WTC11 (cell line): ENCODE measurements at regions not wholly inside any gene's neighbourhood (a gene's known extent, or its start where the extent isn't known, plus 50 kb on each side); places are given as distances from the start of the nearest gene placed in this dataset.

ENCODE experiments used
- ETV6 ChIP-seq: sonication (generic); formaldehyde crosslinking; IDR thresholded peaks from 2 replicates; pipeline ENCODE4 v1.8.1; 2022; ENCODE audit warnings: mild to moderate bottlenecking, missing genetic modification reagents
- GABPB1 ChIP-seq: sonication (generic); formaldehyde crosslinking; IDR thresholded peaks from 2 replicates; pipeline ENCODE4 v1.8.1; 2023; ENCODE audit warnings: mild to moderate bottlenecking, missing genetic modification reagents
- IRF2 ChIP-seq: sonication (generic); formaldehyde crosslinking; IDR thresholded peaks from 2 replicates; pipeline ENCODE4 v1.8.0; 2022; ENCODE audit warnings: low read depth, missing genetic modification reagents, borderline replicate concordance
- NFE2L1 ChIP-seq: sonication (generic); formaldehyde crosslinking; IDR thresholded peaks from 2 replicates; pipeline ENCODE4 v1.8.1; 2023; ENCODE audit warnings: missing genetic modification reagents
- SOX15 ChIP-seq: fragments of 250-450 bp; sonication (Bioruptor Pico); IDR thresholded peaks from 2 replicates; pipeline ENCODE4 v1.9.0; 2021; ENCODE audit warnings: mild to moderate bottlenecking
- TEAD4 ChIP-seq: sonication (generic); formaldehyde crosslinking; IDR thresholded peaks from 2 replicates; pipeline ENCODE4 v1.8.0; 2022; ENCODE audit warnings: mild to moderate bottlenecking, missing genetic modification reagents
- ZNF317 ChIP-seq: sonication (generic); formaldehyde crosslinking; IDR thresholded peaks from 2 replicates; pipeline ENCODE4 v1.8.1; 2023; ENCODE audit warnings: low read depth, mild to moderate bottlenecking, moderate library complexity, missing genetic modification reagents, borderline replicate concordance
- TF ChIP-seq, protein P1 (sequence below): fragments of 200-600 bp; IDR thresholded peaks from 2 replicates; pipeline ENCODE4 v1.8.0; 2022; ENCODE audit warnings: antibody characterized with exemption
- TF ChIP-seq, protein P2 (sequence below): sonication (generic); formaldehyde crosslinking; IDR thresholded peaks from 2 replicates; pipeline ENCODE4 v1.8.0; 2023; ENCODE audit warnings: missing genetic modification reagents, mild to moderate bottlenecking, borderline replicate concordance
- TF ChIP-seq, protein P3 (sequence below): sonication (generic); formaldehyde crosslinking; IDR thresholded peaks from 2 replicates; pipeline ENCODE4 v1.8.1; 2023; ENCODE audit warnings: mild to moderate bottlenecking, missing genetic modification reagents, moderate library complexity
- TF ChIP-seq, protein P4 (sequence below): sonication (generic); formaldehyde crosslinking; IDR thresholded peaks from 2 replicates; pipeline ENCODE4 v1.8.1; 2022; ENCODE audit warnings: mild to moderate bottlenecking, missing genetic modification reagents, moderate library complexity, borderline replicate concordance
- TF ChIP-seq, protein P5 (sequence below): sonication (generic); formaldehyde crosslinking; conservative IDR thresholded peaks from 2 replicates; pipeline ENCODE4 v1.8.1; 2022; ENCODE audit warnings: mild to moderate bottlenecking, missing genetic modification reagents
- TF ChIP-seq, protein P6 (sequence below): sonication (generic); formaldehyde crosslinking; conservative IDR thresholded peaks from 2 replicates; pipeline ENCODE4 v1.8.1; 2023; ENCODE audit warnings: mild to moderate bottlenecking, low read depth, missing genetic modification reagents, moderate library complexity
- TF ChIP-seq, protein P7 (sequence below): sonication (generic); formaldehyde crosslinking; IDR thresholded peaks from 2 replicates; pipeline ENCODE4 v1.8.1; 2022; ENCODE audit warnings: mild to moderate bottlenecking, moderate library complexity, missing genetic modification reagents

DNA sequence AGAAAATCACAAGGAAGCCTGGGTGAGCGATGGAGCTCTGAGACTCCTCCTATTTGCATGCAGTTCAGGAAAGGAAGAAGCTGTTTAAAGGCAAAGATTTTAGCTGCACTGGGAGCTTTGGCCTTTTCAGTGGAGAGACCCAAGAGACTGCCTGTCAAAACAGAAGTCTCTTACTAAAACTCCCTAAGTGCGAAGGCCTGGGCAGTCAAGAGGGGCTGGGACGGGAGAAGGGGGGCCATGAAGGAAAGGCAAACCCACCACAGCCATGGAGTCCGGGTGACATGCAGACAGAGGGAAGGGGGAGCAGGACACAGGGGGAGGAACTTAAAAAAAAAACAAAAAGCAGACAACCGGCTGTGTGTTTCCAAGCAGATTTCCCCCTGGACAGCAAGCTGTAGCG, 537.6 kb upstream of the NOX3 start:
- TF ChIP-seq, protein P1, sequence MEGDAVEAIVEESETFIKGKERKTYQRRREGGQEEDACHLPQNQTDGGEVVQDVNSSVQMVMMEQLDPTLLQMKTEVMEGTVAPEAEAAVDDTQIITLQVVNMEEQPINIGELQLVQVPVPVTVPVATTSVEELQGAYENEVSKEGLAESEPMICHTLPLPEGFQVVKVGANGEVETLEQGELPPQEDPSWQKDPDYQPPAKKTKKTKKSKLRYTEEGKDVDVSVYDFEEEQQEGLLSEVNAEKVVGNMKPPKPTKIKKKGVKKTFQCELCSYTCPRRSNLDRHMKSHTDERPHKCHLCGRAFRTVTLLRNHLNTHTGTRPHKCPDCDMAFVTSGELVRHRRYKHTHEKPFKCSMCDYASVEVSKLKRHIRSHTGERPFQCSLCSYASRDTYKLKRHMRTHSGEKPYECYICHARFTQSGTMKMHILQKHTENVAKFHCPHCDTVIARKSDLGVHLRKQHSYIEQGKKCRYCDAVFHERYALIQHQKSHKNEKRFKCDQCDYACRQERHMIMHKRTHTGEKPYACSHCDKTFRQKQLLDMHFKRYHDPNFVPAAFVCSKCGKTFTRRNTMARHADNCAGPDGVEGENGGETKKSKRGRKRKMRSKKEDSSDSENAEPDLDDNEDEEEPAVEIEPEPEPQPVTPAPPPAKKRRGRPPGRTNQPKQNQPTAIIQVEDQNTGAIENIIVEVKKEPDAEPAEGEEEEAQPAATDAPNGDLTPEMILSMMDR = no peak
- TF ChIP-seq NFE2L1 = no peak
- TF ChIP-seq, protein P2, sequence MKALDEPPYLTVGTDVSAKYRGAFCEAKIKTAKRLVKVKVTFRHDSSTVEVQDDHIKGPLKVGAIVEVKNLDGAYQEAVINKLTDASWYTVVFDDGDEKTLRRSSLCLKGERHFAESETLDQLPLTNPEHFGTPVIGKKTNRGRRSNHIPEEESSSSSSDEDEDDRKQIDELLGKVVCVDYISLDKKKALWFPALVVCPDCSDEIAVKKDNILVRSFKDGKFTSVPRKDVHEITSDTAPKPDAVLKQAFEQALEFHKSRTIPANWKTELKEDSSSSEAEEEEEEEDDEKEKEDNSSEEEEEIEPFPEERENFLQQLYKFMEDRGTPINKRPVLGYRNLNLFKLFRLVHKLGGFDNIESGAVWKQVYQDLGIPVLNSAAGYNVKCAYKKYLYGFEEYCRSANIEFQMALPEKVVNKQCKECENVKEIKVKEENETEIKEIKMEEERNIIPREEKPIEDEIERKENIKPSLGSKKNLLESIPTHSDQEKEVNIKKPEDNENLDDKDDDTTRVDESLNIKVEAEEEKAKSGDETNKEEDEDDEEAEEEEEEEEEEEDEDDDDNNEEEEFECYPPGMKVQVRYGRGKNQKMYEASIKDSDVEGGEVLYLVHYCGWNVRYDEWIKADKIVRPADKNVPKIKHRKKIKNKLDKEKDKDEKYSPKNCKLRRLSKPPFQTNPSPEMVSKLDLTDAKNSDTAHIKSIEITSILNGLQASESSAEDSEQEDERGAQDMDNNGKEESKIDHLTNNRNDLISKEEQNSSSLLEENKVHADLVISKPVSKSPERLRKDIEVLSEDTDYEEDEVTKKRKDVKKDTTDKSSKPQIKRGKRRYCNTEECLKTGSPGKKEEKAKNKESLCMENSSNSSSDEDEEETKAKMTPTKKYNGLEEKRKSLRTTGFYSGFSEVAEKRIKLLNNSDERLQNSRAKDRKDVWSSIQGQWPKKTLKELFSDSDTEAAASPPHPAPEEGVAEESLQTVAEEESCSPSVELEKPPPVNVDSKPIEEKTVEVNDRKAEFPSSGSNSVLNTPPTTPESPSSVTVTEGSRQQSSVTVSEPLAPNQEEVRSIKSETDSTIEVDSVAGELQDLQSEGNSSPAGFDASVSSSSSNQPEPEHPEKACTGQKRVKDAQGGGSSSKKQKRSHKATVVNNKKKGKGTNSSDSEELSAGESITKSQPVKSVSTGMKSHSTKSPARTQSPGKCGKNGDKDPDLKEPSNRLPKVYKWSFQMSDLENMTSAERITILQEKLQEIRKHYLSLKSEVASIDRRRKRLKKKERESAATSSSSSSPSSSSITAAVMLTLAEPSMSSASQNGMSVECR = no peak
- TF ChIP-seq, protein P3, sequence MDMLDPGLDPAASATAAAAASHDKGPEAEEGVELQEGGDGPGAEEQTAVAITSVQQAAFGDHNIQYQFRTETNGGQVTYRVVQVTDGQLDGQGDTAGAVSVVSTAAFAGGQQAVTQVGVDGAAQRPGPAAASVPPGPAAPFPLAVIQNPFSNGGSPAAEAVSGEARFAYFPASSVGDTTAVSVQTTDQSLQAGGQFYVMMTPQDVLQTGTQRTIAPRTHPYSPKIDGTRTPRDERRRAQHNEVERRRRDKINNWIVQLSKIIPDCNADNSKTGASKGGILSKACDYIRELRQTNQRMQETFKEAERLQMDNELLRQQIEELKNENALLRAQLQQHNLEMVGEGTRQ (CRISPR knock-in tag) = no peak
- TF ChIP-seq, protein P4, sequence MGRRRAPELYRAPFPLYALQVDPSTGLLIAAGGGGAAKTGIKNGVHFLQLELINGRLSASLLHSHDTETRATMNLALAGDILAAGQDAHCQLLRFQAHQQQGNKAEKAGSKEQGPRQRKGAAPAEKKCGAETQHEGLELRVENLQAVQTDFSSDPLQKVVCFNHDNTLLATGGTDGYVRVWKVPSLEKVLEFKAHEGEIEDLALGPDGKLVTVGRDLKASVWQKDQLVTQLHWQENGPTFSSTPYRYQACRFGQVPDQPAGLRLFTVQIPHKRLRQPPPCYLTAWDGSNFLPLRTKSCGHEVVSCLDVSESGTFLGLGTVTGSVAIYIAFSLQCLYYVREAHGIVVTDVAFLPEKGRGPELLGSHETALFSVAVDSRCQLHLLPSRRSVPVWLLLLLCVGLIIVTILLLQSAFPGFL (CRISPR knock-in tag) = no peak
- TF ChIP-seq, protein P5, sequence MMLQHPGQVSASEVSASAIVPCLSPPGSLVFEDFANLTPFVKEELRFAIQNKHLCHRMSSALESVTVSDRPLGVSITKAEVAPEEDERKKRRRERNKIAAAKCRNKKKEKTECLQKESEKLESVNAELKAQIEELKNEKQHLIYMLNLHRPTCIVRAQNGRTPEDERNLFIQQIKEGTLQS (CRISPR knock-in tag) = no peak
- no peak for TF ChIP-seq SOX15 (CRISPR knock-in tag)
- no peak for TF ChIP-seq IRF2 (CRISPR knock-in tag)
- no peak for TF ChIP-seq GABPB1 (CRISPR knock-in tag)
- TF ChIP-seq ETV6 (CRISPR knock-in tag) = no peak
- TF ChIP-seq ZNF317 (CRISPR knock-in tag) = no peak
- TF ChIP-seq, protein P6, sequence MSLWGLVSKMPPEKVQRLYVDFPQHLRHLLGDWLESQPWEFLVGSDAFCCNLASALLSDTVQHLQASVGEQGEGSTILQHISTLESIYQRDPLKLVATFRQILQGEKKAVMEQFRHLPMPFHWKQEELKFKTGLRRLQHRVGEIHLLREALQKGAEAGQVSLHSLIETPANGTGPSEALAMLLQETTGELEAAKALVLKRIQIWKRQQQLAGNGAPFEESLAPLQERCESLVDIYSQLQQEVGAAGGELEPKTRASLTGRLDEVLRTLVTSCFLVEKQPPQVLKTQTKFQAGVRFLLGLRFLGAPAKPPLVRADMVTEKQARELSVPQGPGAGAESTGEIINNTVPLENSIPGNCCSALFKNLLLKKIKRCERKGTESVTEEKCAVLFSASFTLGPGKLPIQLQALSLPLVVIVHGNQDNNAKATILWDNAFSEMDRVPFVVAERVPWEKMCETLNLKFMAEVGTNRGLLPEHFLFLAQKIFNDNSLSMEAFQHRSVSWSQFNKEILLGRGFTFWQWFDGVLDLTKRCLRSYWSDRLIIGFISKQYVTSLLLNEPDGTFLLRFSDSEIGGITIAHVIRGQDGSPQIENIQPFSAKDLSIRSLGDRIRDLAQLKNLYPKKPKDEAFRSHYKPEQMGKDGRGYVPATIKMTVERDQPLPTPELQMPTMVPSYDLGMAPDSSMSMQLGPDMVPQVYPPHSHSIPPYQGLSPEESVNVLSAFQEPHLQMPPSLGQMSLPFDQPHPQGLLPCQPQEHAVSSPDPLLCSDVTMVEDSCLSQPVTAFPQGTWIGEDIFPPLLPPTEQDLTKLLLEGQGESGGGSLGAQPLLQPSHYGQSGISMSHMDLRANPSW (CRISPR knock-in tag) = no peak
- TF ChIP-seq TEAD4 (CRISPR knock-in tag) = no peak
- TF ChIP-seq, protein P7, sequence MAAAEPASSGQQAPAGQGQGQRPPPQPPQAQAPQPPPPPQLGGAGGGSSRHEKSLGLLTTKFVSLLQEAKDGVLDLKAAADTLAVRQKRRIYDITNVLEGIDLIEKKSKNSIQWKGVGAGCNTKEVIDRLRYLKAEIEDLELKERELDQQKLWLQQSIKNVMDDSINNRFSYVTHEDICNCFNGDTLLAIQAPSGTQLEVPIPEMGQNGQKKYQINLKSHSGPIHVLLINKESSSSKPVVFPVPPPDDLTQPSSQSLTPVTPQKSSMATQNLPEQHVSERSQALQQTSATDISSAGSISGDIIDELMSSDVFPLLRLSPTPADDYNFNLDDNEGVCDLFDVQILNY (CRISPR knock-in tag) = no peak
